GM21619 (cell line): ENCODE measurements at regions not wholly inside any gene's neighbourhood (a gene's known extent, or its start where the extent isn't known, plus 50 kb on each side); places are given as distances from the start of the nearest gene placed in this dataset.
"Not testable (repeated sequence)": the region's sequence is repeated elsewhere in the genome, so short reads cannot be mapped to it uniquely, and the experiment has no call there.

Experiments
- ATAC-seq: cut with Tn5 transposase; IDR thresholded peaks from one replicate; pipeline ENCODE4 v1.9.1; 2021; ENCODE audit not compliant: unreplicated experiment

DNA sequence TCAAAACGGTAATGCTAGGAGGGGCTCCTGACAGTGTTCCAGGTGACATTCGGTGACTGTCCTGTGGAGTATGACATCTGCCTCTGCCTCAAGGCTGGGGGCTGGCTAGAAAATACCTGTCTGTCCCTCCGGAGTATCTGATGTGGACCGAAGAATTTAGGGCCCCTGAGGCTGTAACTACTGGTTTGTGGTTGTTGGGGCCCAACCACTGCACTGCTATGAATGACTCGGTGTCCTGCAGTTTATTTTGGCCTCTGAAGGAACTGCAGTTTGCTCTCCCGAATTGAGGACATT lies 198.9 kb upstream of the CAND1 start:
- ATAC-seq = no peak

DNA sequence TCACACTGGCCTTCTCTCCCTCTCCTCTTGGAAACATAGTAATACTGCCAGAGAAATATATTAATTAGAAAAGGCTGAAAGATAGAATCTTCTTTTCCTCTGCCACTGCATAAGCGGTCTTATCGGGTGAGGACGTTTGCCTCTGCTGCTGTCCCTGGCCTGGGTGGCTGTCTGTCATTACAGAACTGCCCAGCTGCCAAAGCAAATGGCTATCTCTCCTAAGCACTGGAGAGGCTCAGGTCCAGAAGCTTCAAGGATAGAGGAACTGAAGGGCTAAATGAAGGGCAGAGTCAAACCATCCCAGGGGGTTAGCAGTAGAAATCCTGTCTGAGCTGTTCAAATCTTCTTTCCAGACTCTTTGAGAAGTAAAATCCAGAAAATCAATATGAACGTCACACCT lies 198.6 kb upstream of the CAND1 start:
- ATAC-seq = no peak

DNA sequence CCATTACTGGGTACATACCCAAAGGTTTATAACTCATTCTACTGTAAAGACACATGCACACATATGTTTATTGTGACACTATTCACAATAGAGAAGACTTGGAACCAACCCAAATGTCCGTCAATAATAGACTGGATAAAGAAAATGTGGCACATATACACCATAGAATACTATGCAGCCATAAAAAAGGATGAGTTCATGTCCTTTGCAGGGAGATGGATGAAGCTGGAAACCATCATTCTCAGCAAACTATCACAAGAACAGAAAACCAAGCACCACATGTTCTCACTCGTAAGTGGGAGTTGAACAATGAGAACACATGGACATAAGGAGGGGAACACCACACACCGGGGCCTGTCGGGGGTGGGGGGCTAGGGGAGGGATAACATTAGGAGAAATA lies 196.9 kb upstream of the CAND1 start:
- ATAC-seq = not testable (repeated sequence)

DNA sequence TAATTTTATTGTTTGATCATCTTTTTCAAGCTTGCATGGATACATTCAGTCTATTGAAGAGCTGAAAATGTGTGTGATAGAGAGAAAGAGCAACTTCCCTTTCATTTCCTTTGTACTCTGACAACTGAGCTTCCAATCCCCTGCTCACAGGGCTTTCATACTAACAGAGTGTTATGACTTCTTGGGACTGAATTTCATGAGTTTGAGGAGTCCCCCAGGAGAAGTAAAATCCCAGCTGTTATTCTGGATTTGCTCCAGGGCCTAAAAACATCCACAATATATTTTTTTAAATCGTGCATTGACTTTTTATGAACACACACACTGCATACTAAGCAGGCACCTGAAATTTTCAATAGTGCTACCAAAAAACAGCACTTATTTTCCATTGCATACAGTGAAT lies 195.8 kb upstream of the CAND1 start:
- ATAC-seq = no peak

DNA sequence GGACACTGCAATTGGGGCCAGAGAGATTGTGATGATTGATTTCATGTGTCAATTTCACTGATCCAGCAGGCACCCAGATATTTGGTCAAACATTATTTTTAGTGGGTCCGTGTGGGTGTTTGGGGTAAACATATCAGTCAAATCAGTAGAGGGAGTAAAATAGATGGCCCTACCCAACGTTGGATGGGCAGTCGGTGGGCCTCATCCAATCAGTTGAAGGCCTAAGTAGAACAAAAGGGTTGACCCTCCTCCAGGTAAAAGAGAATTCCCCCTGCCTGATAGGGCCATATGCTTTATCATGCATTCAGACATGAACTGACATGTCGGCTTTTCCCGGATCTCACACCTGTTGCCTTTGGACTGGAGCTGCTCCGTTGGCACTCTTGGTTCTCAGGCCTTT lies 195.1 kb upstream of the CAND1 start:
- no peak for ATAC-seq

DNA sequence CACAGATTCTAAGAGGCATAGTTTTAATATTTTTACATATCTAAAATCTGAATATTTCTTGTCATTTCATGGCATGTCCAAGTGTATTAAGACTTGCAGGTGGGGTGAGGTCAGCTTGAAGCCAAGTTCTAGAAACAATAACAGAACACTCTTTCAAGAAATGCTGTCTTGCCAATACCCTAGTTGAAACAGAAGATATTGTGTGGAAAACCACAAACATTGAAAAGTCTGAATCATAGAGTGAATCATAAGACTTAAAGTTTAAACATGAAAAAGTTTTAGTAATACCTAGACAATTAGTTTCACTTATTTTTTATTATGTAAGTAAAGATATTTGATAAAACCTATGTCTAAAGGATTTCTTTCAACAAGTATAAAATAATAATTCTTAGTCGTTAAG lies 191.5 kb upstream of the CAND1 start:
- no peak for ATAC-seq

DNA sequence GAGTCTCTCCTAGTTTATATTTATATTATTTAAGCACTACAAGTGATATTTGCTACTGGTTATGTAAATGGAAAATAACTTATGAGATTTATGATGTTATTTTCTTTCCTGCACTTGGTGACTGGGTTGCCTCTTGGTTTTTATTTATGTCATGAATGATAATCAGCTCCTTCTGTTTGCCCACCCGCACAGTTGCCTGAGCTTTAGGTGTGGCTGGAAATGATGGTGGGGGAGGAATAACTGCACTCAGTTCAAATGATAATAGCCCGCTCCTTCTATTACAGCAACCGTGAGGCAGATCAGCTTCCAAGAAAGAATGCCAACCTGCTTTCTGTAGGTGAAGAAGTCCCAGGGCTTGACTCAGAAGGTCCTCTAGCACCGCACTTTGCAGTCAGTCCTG lies 190.2 kb upstream of the CAND1 start:
- ATAC-seq = no peak

DNA sequence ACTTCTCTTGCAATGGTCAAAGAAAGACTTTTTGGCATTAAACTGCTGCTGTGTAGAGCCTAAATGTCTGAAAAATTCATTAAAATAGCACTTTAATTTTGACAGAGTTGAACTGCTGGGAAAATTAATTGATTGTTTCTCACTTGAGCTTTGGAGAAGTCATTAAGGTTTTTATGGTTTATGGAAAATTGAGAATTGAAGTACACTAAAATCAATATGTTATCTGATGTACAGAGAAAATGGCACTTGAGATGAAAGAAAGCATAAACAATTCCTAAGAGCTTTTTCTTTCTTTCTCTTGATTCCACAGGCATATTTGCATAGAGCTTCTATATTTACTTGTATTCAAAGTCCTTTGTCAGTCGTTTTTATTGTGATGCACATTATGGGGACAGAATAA lies 188.5 kb upstream of the CAND1 start:
- no peak for ATAC-seq

DNA sequence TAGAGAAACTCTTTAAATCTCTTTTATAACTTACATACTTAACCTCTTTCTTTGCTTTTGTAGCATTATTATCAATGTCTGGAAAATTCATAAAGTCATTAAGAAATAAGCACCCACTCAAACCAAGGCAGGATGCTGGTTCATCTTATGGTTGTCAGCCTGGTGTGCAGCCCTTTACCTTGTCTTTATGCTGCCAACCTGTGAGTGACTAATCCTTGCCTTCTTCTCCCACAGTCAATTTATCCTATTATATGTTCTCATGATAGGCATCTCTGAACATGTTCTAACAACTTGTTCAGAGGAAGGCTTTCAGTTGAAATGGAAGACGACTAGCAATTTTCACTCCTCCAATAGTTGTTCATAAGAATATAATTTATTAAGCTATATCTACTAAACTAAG lies 186.9 kb upstream of the CAND1 start:
- ATAC-seq = no peak

DNA sequence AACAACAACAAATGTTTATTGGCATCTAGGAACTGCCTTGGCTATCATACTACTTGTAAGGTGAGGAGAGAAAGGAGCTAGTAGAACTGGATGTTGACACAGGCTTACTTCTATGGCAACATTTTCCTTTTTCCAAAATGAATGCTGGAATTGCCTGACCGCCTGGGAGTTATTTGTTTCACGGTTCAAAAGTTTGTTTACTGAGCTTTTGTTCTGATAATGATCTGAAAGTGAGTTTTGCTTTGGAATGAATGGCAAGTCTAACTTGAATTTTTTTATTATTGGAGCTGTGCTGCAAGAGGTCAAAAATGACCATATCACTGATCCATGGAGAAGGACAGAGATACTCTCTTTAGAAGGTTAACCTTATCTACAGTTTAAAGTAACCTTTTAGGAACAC lies 183.5 kb upstream of the CAND1 start:
- ATAC-seq = no peak

DNA sequence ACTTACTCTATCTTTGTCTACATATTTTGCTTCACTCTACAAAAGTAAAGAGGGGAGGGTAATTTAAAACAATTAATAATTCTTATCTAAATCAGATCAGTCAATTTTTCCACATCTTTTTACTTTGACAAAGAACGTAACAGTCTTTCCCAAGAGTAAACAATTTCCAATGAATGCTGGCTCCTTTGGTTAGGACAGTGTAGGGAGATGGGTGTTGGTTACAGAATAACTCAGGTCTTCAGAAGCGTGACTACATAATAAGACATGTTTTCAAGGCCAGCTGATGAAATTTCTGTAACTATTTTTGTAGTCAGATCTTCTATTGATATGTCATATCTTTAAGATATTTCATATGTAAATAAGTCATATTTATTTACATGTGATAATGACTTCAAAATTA lies 183.0 kb upstream of the CAND1 start:
- no peak for ATAC-seq

DNA sequence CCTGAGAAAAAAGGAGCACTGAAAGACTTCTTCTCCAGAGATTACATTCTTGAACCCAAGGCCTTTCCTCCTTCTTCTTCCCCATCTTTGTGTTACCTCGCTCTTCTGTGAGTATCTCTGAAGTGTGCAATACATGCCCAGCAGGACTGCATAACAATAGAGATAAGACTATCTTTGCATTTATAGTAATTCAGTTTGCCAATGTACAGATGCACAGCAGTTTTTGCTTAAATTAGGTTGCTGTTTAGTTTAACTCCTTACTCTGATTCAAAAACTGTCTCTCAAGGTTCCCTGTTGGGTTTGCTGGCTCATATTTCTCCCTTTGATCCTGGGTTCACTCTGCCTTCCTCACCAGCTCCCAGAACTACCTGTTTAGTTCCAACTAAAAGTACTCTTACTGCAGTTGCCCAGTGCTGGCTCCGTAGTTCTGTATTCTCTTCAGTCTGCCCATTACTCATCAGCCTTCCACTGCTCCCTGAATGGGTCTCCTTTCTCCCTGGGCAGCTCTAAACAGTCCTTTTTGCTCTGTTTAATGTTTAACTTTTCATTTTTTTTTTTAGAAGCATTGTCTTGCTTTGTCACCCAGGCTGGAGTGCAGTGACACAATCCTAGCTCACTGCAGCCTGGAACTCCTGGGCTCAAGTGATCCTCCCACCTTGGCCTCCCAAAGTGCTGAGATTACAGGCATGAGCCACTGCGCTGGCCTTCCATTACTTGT lies 180.6 kb upstream of the CAND1 start:
- no peak for ATAC-seq

DNA sequence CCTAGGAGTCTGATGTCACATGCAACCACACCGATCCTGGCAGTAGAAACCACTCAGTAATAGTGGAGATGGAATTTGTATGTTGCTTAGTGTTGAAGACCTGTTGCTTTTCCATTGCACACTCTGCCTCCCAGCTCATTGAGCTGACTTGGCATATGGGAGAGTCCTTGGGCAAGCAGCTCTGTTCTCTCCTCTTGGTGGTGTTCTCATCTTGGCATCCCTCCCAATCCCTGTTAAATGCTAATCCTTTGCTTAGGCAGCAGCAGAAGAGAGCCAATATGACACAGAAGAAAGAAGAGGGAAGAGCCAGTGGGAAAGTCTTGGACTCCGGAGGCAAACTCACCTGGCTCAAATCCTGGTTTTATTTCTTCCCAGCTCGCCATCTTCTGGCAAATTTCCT lies 178.0 kb upstream of the CAND1 start:
- no peak for ATAC-seq

DNA sequence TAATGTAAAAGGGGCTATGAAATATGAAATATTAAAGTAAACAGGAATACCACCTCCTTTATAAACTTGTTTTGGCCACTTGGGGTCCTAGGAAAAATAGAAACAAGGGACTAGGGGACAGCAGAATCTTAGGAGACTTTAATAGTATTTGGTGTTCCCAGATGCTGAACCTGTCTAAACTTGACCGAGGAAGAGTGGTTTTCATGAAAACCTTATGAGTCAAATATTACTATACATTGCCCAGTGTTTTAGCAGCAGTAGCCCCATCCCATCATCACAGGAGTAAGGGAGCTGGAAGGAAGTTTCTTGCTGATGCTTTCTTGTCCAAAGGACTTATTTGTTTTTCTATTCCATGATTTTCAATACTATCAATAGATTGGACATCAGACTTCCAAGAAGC lies 177.5 kb upstream of the CAND1 start:
- no peak for ATAC-seq

DNA sequence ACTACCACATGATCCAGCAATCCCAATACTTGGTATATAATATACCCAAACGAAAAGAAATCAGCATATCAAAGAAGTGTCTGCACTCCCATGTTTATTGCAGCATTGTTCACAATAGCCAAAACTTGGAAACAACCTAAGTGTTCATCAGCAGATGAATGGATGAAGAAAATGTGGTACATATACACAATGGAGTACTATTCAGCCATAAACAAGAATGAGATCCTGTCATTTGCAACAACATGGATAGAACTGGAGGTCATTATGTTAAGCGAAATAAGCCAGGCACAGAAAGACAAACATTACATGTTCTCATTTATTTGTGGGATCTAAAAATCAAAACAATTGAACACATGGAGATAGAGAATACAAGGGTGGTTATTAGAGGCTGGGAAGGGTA lies 176.2 kb upstream of the CAND1 start:
- not testable (repeated sequence) for ATAC-seq

DNA sequence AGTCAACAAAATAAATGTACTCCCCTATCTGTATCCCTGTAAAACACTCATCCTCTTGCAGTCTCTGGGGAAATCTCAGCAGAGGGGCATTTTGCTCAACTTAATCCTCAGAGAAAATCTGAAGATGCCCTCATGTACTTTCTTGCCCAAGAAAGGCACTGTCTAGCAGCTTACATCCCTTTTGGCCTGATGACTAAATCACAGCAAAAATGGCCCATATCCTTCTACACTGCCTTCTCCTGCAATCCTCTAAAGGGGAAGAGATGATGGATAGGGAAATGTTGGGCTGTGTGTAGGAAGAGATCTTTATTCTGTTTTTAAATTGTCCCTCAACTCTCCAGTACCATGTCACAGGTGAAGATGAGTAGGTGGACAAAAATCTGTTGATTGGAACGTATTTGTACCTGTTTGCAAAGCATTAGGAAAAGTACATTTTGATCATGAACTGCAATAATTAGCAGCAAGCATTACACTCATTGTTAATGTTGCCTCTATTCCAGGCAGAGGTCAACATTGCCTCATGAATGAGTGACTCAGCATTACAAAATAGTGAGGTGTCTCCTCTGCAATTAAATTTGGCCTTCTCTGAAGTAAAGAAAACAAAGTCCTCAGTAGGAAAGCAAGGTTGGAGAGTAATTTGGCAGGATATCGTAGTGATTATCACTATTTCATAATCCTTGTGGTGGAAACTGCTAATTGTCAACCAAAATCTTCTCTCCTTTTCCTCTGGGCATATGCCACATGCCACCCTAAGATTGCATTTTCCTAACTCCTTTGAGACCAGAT lies 172.4 kb upstream of the CAND1 start:
- ATAC-seq = no peak

DNA sequence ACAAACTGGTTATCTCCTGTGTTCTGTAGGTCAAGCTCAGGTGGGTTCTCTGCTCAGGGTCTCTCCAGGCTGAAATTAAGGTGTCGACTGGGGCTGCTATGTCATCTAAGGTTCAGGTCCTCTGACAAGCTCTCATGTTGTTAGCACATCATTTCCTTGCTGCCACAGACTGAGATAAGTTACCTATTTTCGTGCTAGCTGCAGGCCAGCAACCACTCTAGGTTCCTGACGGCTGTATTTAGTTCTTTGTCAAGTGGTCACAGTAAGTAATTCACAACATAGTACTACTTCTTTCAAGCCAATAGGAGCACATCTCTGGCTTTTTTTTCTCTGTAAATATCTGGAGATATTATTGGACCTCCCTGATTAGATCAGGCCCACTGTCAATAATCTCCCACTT lies 169.3 kb upstream of the CAND1 start:
- no peak for ATAC-seq

DNA sequence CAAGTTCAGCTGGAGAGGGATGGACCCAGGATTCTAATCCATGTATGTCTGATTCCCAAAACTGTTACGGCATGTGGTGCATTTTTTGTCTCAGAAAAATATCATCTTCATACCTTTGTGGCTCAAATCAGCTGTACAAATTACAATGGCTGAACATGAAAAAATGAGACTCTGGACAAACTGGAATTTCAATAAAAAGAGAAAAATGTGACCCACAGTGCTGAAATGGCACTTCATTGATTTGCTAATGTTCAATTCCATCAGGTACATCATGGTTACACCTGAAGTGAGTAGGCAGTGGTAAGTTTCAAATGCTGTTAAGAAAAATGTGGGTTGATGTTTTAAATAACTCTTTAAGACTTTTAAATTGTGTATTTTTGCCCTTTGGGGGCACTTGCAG lies 165.6 kb upstream of the CAND1 start:
- ATAC-seq = no peak

DNA sequence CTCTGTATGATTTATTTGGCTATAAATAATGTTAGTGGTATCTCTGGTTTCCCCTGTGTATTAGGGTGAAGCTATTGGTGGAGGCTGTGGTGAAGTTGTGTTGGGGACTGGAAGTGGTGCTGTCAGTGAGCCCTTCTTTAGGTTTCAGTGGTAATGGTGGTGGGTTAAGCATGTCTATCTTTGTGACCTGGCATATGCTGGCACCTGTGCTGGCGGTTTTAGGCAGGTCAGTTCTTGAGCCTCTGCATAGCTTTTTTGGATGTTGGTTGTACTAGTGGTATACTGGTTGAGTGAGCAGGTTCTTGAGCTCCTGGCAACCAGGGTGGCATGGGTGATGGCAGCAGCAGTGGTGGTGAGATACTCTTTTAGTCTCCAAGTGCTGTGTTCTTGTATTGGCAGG lies 161.9 kb upstream of the CAND1 start:
- no peak for ATAC-seq

DNA sequence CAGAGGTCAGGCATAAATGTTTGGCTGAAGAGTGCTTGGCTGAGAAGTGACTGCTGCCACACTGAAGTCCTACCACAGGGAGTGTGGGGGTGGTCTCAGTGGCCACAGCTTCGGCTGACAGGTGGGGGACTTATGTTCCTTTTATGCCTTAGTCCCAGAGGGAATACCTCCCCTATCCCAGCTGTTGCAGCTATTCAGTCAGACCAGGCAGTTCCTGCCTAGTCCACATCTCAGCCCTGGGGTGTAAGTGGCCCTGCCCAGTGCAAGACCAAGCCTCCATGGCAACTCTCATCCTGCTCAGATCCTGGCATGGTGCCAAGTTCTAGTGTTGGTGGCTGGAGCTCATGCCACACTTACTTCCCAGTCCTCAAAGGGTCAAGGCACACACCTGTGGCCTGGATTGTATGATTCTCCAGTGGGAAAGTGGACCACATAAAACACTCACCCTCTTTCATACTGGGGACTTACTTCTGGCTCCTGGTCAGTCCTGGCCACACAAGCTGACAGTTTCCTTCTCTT lies 161.3 kb upstream of the CAND1 start:
- ATAC-seq = no peak

DNA sequence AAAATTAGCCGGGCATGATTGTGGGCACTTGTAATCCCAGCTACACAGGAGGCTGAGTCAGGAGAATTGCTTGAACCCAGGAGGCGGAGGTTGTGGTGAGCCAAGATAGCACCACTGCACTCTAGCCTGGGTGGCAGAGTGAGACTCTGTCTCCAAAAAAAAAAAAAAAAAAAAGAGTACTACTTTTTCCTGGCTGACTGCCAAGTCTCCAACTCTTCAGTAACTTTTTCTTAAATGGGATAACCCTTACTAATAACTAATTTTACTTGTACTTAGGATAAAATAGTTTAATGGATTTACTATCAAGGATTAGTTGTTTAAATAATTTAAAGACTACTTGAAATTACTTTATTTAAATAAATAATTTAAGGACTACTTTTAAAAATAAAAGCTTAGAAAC lies 158.8 kb upstream of the CAND1 start:
- ATAC-seq = not testable (repeated sequence)

DNA sequence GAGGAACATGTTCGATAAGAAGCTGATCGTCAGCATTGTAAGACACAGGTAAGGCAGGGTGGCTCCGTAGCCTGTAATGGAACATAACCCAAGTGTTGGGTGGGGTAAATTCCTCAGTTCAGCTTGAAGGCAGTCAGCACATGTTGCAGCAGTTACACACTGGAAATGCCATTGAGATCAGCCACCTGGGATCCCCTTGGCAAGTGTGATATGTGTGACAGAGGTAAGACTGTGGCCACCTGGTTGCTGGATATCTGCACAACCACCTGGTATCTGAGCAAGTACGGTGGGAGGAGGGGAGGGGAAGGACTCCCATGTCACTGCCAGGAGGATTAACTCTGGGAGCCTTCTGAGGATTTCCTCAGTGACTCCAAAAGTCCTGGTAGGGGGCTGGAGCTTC lies 158.0 kb upstream of the CAND1 start:
- no peak for ATAC-seq

DNA sequence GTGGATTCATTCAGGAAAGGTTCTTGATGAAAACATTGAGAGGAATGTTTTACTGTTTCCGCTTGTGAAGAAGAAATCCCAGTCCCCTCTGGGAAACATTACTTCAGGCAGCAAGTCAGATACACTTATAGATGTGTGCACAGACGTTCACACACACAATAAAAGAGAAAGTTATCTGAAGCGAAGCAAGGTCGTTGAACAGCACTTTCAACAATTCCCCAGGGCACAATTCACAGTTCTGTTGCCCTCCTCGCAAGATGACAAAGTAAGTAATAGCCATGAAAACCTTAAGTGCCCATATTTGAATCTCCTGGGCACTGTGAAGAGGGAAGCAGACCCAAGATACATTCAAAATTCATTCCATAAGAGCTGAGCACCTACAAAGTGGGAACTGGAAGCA lies 156.6 kb upstream of the CAND1 start:
- no peak for ATAC-seq
